Renal cortex interstitium (tissue), 11 donors: ENCODE measurements at regions not wholly inside any gene's neighbourhood (a gene's known extent, or its start where the extent isn't known, plus 50 kb on each side); places are given as distances from the start of the nearest gene placed in this dataset.

Experiments
- DNase-seq, 11 donors: peaks; one replicate each; pipeline ENCODE4 v3.0.0-alpha.2; 2013; ENCODE audit warnings: low read depth in 9 of 11, low spot score in 4 of 11; ENCODE audit errors: extremely low read depth in 1 of 11

DNA sequence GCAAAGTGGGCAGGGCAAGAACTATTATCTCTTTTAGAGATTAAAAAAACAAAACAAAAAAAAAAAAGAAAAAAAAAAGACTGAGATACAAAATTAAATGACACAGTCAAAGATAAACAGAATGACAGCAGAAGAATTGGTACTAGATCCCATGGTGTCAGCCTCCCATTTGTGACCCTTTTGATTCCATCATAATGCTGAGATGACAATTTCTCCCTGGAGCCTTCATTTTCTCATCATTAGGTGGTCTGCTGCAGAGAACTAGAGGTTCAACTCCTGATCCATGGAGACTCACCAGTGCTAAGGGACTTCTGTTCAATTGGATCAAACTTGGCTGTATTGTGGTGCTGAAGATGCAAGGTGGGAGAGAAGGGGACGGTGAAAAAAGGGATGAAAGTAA lies 123.5 kb upstream of the SPDL1 start:
- no peak for DNase-seq

DNA sequence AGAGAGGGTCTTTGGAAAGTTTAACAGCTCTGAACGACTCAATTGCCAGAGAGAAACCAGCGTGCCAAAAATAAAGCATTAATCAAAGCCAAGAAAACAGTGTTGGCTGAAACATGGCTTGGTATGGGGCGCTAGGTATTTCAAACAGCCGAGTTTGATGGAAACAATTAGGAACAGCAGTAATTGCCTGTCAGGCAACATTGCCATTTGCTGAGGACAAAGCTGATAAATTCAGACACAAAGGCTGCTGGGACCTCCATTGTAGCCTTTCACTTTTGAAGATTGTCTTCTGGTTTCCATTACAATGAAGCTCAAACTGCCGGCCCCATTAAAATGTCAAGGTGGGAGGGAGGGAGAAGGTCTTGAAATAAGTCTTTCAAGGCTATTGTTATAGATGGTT lies 125.4 kb upstream of the SPDL1 start:
- DNase-seq: no peak

DNA sequence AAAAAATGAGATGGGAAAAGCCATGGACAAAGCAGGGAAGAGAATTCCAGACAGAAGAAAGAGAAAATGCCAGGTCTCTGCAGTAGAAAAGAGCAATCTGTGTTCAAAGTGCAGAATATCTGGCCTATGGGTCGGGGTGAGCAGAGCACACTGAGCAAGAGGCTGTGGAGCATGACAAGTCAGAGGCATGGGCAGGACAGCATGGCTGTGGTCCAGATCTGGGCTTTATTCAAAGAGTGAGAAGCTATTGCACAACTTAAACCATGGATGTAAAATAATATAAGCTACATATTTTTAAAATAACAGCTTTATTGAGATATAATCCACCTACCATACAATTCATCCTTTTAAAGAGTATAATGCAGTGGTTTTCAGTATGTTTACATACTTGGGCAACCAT lies 133.1 kb upstream of the SPDL1 start:
- peak in 1 of 11 donors; percentile 14 for DNase-seq

DNA sequence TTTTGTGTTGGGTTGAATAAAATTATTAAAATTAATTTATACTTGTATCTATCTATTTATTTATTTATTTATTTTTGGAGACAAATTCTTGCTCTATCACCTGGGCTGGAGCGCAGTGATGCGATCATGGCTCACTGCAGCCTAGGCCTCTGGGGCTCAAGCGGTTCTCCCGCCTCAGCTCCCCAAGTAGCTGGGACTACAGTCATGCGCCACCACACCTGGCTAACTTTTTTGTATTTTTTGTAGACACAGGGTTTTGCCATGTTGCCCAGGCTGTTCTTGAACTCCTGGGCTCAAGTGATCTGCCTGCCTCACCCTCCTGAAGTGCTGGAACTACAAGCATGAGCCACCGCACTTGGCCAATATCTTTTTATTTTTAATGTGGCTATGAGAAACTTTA lies 134.7 kb upstream of the SPDL1 start:
- DNase-seq: no peak

DNA sequence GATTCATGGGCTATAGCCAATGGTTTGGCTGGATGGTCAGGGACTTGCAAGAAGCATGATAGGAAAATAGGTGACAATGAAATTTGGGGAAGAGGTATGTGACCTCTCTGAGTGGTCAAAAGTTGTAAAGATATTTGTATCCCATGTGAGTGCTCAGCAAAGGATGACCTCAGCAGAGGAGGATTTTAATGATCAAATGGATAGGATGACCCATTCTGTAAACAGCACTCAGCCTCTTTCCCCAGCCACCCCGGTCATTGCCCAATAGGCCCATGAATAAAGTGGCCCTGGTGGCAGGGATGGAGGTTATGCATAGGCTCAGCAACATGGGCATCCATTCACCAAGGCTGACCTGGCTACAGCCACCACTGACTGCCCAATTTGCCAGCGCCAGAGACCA lies 138.4 kb upstream of the SPDL1 start:
- DNase-seq: no peak

DNA sequence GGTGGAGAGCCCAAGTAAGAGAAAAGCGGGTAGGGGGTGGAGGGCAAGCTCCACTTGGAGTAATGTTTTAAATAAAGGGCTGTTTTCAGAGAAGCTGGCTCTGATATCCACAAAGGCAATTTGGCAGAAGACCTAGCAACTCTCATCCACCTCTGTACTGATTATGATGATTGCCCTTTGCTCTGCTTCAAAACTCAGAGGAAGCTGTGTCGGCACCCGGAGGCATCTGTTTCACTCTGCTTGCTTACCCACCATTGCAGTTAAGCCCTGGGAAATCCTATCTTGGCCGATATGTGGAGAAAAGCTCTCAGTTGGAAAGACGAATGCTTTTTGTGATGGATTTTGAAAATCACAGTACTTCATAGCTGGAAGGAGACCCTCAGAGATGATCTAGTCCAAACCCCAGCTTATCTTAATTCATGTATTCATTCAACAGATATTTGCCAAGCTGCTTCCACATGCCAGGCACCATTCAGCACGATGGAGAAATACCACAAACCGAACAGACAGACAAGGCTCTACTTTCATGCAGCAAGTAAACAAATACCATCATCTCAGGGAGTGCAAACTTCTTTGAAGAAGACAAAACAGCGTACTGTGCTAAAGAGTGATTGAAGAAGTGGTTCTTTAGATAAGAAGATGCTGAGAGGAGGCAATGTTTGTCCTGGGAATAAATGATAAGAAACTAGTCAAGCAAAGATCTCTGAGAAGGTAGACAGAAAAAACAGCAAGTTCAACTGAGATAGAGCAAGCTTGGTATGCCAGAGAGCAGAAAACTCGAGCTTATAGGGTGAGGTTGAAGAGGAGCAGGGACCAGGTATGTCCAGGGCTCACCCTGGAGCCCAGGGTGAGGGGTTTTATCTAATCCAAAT lies 140.4 kb upstream of the SPDL1 start:
- no peak for DNase-seq

DNA sequence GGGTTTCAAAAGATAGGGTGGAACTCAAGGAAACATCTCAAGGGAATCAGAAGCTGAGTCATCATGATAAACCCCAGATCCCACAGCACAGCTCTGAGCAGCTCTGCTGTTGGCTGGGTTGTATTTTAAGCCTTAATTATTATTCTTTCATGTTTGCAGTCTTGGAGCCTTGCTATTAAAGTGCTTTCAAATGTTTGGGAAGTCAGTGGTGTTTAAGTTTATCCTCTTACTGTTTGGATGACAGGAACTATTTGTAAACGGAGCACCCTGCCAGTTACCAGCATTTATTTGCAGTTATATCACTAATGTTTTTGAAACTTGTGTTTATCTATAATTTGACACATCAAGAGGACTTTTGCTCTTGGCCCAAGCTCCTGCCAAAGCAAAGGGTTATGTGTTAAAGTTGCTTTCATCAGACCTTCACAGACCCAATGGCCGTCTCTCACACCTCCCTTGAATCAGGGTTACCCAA lies 141.1 kb upstream of the SPDL1 start:
- DNase-seq: no peak

DNA sequence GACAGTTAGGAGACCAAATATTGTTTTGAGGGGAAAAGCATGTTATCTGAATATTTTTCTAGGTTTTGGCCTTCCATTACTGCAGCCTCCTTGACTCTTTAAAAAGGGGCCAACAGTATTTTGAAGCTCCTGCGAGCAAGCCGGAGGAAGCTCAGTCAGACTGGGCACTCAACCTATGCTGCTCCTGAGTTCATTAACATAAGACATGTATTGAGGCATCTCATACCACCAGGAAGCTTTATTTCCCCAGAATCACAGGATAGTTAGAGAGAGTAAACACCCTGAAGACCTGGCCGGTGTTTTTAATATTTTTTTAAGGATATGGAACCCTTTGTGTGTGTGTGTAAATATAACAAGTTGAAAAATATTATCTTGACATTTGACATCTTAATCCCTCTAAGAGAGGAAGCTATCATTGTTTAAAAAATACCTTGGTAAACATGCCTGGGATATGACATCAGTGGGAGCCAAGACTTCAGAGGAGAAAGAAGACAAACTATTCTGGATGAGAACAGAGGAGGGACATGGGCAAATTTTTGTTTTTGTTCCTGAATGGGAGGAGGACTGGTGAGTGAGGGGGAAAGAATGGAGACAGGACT lies 139.3 kb upstream of the SLIT3 start:
- DNase-seq: no peak

DNA sequence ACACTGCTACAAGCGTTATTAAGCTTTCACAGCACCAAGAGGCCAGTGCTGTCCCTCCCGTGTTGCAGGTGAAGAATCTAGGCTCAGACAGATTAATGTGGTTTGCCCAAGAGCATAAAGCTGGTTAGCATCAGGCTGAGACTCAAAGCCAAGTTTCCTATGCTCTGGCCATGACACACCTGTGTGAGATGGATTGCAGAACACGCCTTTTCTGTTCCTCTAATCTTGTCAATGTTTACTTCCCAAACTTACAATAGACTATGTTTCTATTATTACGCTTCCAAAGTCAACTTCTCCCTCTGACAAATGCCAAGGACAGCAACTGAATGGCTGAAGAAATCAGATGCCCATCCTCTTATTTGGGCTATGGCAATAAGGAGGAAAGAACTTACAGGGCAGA lies 138.4 kb upstream of the SLIT3 start:
- no peak for DNase-seq

DNA sequence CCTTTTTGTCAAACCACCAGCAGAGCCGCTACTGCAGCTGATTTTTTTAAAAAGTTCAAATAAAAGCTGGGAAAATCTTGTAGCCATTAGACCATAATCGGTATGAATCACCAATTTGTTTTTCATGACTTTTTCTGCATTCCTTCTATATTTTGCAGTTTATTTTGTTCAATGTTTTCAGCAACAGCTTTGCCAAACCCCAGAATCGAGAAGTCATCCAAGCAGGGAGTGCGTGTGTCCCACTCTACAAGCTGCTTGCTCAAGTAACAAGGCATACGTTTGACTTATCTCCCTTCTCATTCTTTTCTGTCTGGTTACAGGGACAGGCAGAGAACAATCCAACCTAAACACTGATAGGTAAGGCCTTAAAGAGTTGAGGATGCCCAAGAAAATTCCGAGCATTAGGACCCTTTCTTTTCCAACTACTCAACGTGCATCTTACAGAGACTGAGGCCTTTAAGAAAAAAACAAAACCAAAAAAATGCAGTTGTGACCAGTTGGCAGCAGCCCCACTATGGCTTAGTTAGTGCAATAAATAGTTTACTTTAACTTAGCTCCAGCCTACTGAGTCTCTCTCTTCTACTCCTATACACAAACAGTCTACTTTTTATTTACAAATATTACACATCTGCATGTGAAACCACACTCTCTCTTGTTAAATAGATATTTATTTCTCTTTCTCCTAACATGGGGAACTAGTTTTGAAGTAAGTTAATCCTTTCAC lies 134.7 kb upstream of the SLIT3 start:
- no peak for DNase-seq

DNA sequence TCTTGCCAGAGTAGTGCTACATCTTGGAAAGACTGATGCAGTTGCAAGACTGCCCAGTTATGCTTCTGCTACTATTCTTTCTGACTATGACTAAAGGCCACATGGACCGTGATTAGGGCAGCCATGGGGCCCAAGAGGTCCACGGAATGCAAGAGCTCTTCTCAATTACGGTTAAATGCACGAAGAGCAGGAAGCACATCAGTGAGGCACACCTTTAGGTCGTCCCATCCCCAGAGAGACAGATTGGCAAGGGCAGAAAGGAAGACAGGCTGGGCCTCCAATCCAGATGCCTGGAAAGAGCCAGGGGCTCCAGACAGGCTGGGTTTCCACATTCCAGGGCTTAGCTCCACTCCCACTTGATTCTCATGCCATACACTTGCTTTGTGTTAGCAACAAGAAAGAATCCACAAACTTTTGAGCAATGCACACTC lies 132.3 kb upstream of the SLIT3 start:
- no peak for DNase-seq

DNA sequence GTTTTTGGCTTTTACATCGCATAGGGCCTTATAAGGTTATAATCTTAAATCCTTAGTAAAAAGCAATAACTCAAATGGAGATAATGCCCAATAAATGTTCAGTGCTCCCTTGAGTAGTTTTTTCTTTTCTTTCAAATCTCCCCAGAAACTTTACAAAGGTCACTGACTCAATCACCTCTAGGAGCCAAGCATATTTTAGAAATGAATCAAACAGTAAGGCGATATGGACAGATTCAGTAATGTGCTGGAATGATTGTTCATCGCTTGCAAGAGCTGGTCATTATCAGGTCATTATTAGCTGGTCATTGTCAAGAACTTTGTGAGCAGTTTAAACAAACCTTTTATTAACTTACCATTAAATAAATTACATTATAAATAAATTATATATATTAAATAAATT lies 130.4 kb upstream of the SLIT3 start:
- DNase-seq: no peak

DNA sequence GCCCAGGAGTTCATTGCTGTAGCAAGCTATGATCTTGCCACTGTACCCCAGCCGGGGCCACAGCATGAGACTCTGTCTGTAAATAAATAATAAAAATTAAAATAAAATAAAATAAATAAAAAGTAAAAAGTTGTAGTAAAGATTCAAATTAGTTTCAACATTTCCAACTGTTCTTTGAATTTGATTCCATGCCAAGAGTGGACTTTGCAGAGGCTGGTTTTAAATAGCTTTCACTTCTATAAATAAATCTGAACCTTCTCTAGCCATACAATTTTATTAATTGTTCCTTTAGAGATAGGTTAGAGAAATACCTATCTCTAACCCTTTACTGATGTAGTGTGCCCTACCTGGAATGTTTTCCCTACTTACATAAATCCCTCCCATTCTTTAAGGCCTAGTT lies 129.7 kb upstream of the SLIT3 start:
- DNase-seq: no peak

DNA sequence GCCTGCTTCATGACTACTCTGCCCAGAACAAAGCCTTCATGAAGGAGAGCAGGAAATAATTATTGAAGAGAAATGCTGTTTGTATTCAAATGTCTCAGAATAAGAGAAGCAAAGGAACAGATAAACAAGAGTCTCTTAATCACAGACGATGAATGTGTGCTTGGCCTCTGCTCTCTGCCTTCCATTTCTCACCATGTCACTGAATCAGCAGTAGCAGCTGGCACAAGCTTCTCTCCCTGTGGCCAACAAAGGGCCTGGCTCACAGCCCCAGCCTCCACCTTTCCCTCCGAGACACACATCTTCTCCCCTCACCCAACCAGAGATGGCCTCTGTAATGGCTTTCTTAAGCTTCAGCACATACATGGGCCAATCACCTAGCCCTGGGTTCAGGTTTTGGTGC lies 128.1 kb upstream of the SLIT3 start:
- DNase-seq: no peak

DNA sequence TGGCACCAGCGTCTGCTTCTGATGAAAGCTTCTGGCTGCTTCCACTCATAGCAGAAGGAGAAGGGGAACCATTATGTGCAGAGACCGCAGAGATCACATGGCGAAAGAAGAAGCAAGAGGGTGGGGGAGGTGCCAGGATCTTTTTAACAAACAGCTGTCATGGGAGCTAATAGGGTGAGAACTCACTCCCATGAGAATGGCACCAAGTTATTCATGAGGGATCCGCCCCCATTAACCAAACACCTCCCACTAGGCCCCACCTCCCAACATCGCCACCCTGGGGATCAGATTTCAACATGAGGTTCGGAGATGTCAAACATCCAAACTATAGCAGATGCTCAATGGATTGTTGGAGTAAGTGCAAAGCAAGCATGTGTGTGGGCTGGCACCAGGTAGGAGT lies 125.8 kb upstream of the SLIT3 start:
- no peak for DNase-seq

DNA sequence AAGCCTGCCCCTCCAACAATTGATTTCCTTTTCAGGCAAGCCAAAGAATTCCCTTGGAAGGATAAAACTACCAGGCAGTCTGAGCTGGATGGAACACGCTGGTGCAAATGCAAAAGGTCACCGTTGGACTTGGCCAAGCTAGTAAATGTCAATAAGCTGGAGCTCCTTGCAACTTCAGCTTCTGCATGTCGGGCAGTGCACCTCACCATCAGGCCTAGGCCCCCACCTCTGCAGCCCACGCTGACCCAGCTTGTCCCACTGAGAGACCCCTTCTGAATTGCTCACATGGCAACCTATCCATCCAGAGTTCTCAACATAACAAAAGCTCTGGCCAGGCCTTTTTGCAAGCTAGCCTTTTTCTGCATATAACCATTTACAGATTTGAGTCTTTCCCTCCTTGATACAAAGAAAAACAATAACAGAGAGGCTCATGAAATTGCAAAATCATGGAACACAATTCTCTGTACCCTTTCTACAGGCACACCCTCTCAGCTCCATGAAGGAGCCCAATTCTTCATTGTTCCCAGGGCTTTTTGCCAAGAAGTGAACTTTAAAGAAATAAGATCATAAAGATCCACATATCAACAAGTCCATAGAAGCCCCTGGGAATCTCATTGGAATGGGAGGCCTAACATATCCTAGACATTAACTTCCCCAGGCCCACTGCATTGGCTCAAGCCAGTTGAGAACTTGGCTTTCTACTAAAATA lies 123.9 kb upstream of the SLIT3 start:
- no peak for DNase-seq

DNA sequence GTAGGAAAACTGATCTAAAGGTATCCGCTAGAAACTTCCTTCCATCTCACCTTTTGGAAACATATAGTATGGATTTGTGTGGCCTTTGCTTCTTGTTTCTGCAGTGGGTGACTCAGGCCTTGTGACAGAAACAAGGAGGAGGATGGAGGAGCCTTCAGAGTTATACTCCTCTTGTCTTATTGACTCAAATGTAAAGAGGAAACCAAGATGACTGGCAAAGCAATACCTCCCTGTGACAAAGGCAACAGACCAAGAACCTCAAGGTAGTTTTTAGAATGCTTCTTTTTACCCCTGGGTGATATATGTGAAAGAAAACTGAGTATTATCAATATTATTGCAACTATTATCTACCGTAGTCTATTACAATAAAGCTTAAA lies 123.3 kb upstream of the SLIT3 start:
- no peak for DNase-seq

DNA sequence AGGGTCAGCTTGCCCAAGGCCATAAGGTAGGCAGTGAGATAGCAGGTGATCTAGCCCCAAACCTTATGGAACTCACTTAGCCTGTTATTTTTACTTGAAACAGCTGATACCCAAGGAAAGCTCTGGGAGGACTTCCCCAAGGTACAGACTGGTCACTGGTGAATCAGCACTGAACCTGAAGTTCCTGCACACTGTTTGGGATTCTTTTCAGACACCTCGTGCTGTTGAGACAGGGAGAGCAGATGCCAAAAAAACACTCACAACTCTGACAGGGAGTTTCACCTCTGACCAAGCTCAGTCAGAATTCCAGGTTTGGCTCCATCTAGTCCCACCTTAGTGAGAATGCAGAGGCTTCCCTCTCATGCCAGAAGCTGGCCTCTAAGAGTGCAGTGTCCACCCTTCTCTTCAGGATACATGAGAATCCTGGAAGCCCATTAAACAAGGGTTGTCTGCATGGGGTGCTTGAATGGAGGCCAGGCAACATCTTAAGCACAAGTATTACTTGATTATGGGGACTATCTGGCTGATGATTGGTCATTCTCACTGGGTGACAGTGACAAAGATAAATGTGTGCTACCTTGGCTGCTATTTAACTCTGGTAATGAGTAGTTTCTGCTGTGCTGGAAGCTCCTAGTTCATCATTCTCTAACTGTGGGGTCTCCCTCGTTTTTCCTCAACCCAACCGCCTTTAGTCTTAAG lies 122.8 kb upstream of the SLIT3 start:
- no peak for DNase-seq

DNA sequence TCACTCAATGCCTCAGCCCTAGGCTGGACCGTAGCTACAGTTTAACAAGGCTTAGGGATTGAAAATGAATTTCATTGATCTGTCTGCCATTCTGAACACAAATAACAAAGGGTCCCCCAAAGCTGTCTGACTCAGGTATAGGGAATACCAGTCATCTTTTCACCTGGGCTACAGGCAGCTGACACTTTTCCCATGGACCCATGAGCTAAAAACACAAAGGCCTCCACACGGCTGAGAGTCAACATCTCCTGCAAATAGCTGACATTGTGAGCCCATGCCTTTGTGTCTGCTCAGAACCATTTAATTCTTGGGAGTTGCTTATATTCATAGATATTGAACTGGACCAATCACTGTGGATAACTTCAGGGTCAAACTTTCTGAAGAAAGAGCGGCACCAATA lies 121.1 kb upstream of the SLIT3 start:
- DNase-seq: no peak
